ENCODE measurements at regions not wholly inside any gene's neighbourhood (a gene's known extent, or its start where the extent isn't known, plus 50 kb on each side); places are given as distances from the start of the nearest gene placed in this dataset.

DNA sequence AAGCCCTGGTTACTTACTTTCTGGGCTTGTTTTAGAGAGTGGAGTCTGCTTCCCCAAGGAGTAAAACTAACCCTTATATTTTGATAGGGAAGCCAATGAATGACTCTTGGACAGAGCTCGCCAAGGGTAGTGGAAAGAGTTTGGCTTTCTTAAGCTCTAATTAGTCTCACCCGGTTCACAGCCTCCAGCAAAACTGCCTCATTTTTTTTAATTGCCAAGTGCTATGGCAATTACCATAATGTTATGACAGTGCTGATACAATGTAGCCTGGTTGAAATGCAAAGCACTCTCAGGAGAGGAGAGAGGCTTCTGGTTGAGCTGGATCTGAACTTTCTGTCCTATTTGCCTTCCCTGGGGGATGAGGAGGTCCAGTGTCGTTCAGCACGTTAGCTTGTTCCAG is 376.1 kb upstream of the CHRM2 start:
- intact Hi-C loops (cut with micrococcal nuclease) (no loop called here), dilution Hi-C loops (cut with MboI; ENCODE audit: extremely low pct_ligation_motif_present, low sequenced_read_pairs) (no loop called here)
- Histone ChIP-seq H4K20me1 (replicated peaks; ENCODE audit: control insufficient read depth, extremely low read depth, insufficient read depth, low read length) (no peaks in the 10 kb centered on the region), H3K9ac (replicated peaks; ENCODE audit: extremely low read depth, insufficient read depth, low read length) (no peak overlapping the region), H3K4me3 (replicated peaks in 1 of 3; ENCODE audit: insufficient read depth in 1 of 3, low read depth in 1 of 3, low read length in 3 of 3) (no peak overlapping the region), H3K36me3 (ENCODE audit: control insufficient read depth in 2 of 2, extremely low read depth in 1 of 2, insufficient read depth in 2 of 2, low read length in 2 of 2) (no peaks in the 10 kb centered on the region), H3K9me1 (replicated peaks; ENCODE audit: control insufficient read depth, extremely low read depth, insufficient read depth, low read length) (no peaks in the 10 kb centered on the region), H3K9me3 (replicated peaks; ENCODE audit: control insufficient read depth, insufficient read depth, low read length) (no peaks in the 10 kb centered on the region), H3K4me2 (ENCODE audit: insufficient read depth, low read length) (no peak overlapping the region), H3K27me3 (ENCODE audit: control insufficient read depth in 2 of 2, insufficient read depth in 2 of 2, low read length in 2 of 2) (no peaks in the 10 kb centered on the region), H3K27ac (ENCODE audit: insufficient read depth, low read depth, low read length) (no peak overlapping the region), H3K4me1 (ENCODE audit: control insufficient read depth, extremely low read depth, insufficient read depth, low read length) (no peaks in the 10 kb centered on the region), H2AFZ (ENCODE audit: low read depth, low read length) (no peak overlapping the region), H3K79me2 (ENCODE audit: control insufficient read depth, insufficient read depth, low read length) (no peaks in the 10 kb centered on the region)
- ChIA-PET CTCF (no interaction called here), POLR2A (no interaction called here)
- TF ChIP-seq MYC (IDR thresholded peaks at IDR 0.05; ENCODE audit: low read depth, low read length) (no peak), GATA2 (IDR thresholded peaks at IDR 0.05; ENCODE audit: insufficient read depth, insufficient read length, low read depth, low read length) (no peak), FOS (IDR thresholded peaks at IDR 0.05; ENCODE audit: borderline replicate concordance, insufficient read depth, low read length) (no peak), POLR2AphosphoS5 (IDR thresholded peaks at IDR 0.05; ENCODE audit: insufficient read depth, low read depth, low read length) (no peak), EZH2 (IDR thresholded peaks at IDR 0.05; ENCODE audit: borderline replicate concordance, low read depth, low read length, severe bottlenecking) (no peak), JUN (IDR thresholded peaks at IDR 0.05; ENCODE audit: borderline replicate concordance, insufficient read depth, insufficient read length, low read depth) (no peak), POLR2A (IDR thresholded peaks at IDR 0.05; ENCODE audit: low read depth, low read length) (no peak)
- TF ChIP-seq, protein P1, sequence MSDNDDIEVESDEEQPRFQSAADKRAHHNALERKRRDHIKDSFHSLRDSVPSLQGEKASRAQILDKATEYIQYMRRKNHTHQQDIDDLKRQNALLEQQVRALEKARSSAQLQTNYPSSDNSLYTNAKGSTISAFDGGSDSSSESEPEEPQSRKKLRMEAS (IDR thresholded peaks at IDR 0.05; ENCODE audit: insufficient read depth, insufficient read length) = no peak
- TF ChIP-seq, protein P2, sequence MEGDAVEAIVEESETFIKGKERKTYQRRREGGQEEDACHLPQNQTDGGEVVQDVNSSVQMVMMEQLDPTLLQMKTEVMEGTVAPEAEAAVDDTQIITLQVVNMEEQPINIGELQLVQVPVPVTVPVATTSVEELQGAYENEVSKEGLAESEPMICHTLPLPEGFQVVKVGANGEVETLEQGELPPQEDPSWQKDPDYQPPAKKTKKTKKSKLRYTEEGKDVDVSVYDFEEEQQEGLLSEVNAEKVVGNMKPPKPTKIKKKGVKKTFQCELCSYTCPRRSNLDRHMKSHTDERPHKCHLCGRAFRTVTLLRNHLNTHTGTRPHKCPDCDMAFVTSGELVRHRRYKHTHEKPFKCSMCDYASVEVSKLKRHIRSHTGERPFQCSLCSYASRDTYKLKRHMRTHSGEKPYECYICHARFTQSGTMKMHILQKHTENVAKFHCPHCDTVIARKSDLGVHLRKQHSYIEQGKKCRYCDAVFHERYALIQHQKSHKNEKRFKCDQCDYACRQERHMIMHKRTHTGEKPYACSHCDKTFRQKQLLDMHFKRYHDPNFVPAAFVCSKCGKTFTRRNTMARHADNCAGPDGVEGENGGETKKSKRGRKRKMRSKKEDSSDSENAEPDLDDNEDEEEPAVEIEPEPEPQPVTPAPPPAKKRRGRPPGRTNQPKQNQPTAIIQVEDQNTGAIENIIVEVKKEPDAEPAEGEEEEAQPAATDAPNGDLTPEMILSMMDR (IDR thresholded peaks at IDR 0.05; ENCODE audit: extremely low read depth in 1 of 2, insufficient read depth in 1 of 2, low read depth in 1 of 2, low read length in 2 of 2) = no peak
- BruUV-seq (replicated peaks) = no TSS peak
- FAIRE-seq (no peak), DNase-seq (ENCODE audit: low read depth, low spot score) (no peak)

Measured in endothelial cell of umbilical vein (primary cell).